PC-3 (cell line): ENCODE measurements at regions not wholly inside any gene's neighbourhood (a gene's known extent, or its start where the extent isn't known, plus 50 kb on each side); places are given as distances from the start of the nearest gene placed in this dataset.

Source experiments
- ATAC-seq: fragments of 200-7000 bp; cut with Tn5 transposase; 2 replicates; pipeline ENCODE4 v1.9.1; 2020; ENCODE audit warnings: mild to moderate bottlenecking, moderate library complexity
- BruUV-seq: library from RNA; stranded (reverse); fragments of 400-500 nt; replicated peaks from 2 replicates; lab custom pipeline; 2021; lab: Mats Ljungman, UMichigan
- CTCF ChIA-PET: fragments of 300-600 bp; sonication (Branson Sonifier 250); formaldehyde crosslinking; loops from one replicate; lab custom pipeline; 2022; ENCODE audit warnings: antibody characterized with exemption; lab: Charles Lee
- POLR2A ChIA-PET: fragments of 300-600 bp; sonication (Branson Sonifier 250); formaldehyde crosslinking; loops from one replicate; lab custom pipeline; 2022; ENCODE audit warnings: antibody characterized with exemption; ENCODE audit not compliant: unreplicated experiment; lab: Charles Lee
- DNase-seq: peaks from one replicate; pipeline ENCODE4 v3.0.0-alpha.2; 2015
- H2AFZ ChIP-seq: fragments of 300-600 bp; sonication (generic); 2 replicates; pipeline ENCODE4 v1.6.0; 2016; ENCODE audit warnings: antibody characterized with exemption, low read length
- H3F3A ChIP-seq: fragments of 300-600 bp; sonication (generic); one replicate; pipeline ENCODE4 v1.6.0; 2017; ENCODE audit warnings: antibody characterized with exemption, low read length, control low read depth, mild to moderate bottlenecking; ENCODE audit not compliant: unreplicated experiment
- H3K27ac ChIP-seq: fragments of 300-600 bp; sonication (generic); 2 replicates; pipeline ENCODE4 v1.5.1; 2016; ENCODE audit warnings: mild to moderate bottlenecking, low read length
- H3K27me3 ChIP-seq: fragments of 300-600 bp; sonication (generic); 2 replicates; pipeline ENCODE4 v1.6.1; 2016; ENCODE audit warnings: low read length, mixed read lengths
- H3K36me3 ChIP-seq: fragments of 300-600 bp; sonication (generic); 2 replicates; pipeline ENCODE4 v1.6.1; 2016; ENCODE audit warnings: low read depth, mixed run types, low read length, mixed read lengths
- H3K4me1 ChIP-seq: fragments of 300-600 bp; sonication (generic); 2 replicates; pipeline ENCODE4 v1.5.1; 2016; ENCODE audit warnings: low read length; ENCODE audit not compliant: insufficient read depth
- H3K4me2 ChIP-seq: fragments of 300-600 bp; sonication (generic); 2 replicates; pipeline ENCODE4 v1.6.0; 2016; ENCODE audit warnings: low read length
- H3K4me3 ChIP-seq: fragments of 300-600 bp; sonication (generic); 2 replicates; pipeline ENCODE4 v1.5.1; 2016; ENCODE audit warnings: mild to moderate bottlenecking, low read length, mixed read lengths
- H3K79me2 ChIP-seq: fragments of 300-600 bp; sonication (generic); 2 replicates; pipeline ENCODE4 v1.6.1; 2017; ENCODE audit warnings: low read length, mixed read lengths
- H3K9ac ChIP-seq: fragments of 300-600 bp; sonication (generic); 2 replicates; pipeline ENCODE4 v1.6.0; 2016; ENCODE audit warnings: mild to moderate bottlenecking, low read length
- H3K9me2 ChIP-seq: fragments of 300-600 bp; sonication (generic); replicated peaks from 2 replicates; pipeline ENCODE4 v1.6.1; 2016; ENCODE audit warnings: mixed run types, low read length, mixed read lengths
- H3K9me3 ChIP-seq: fragments of 300-600 bp; sonication (generic); 2 replicates; pipeline ENCODE4 v1.6.1; 2016; ENCODE audit warnings: low read length, mixed read lengths
- H4K20me1 ChIP-seq: fragments of 300-600 bp; sonication (generic); 2 replicates; pipeline ENCODE4 v1.6.1; 2016; ENCODE audit warnings: low read length, mixed read lengths
- CTCF ChIP-seq: fragments of 300-600 bp; sonication (generic); conservative IDR thresholded peaks from 2 replicates; pipeline ENCODE4 v1.5.1; 2017; ENCODE audit warnings: antibody characterized with exemption, low read depth, mild to moderate bottlenecking, low read length
- EZH2 ChIP-seq: fragments of 300-600 bp; sonication (generic); IDR thresholded peaks from one replicate; pipeline ENCODE4 v1.6.1; 2017; ENCODE audit warnings: antibody characterized with exemption, mild to moderate bottlenecking, low read length; ENCODE audit not compliant: unreplicated experiment
- EZH2phosphoT487 ChIP-seq: fragments of 300-600 bp; sonication (generic); IDR thresholded peaks from 2 replicates; pipeline ENCODE4 v1.6.1; 2018; ENCODE audit warnings: mild to moderate bottlenecking, antibody characterized with exemption, low read length, borderline replicate concordance
- intact Hi-C: fragments of 100-400 bp; cut with micrococcal nuclease; formaldehyde crosslinking; loops from 2 replicates; pipeline ENCODE4 v1.9.0; 2023

- intact Hi-C loops = no loop called here
- peaks cover 6% of the 10 kb centered on the region; the same call in 1 of the 2 replicates for H3K27me3 ChIP-seq
- no peaks in the 10 kb centered on the region for H3K36me3 ChIP-seq
- CTCF ChIA-PET = no interaction called here
- no peak overlapping the region for H3K4me3 ChIP-seq
- no peaks in the 10 kb centered on the region for H3K9me3 ChIP-seq
- H3K79me2 ChIP-seq = no peaks in the 10 kb centered on the region
- DNase-seq (no peak), ATAC-seq (no peak)
- H3K9me2 ChIP-seq = no peaks in the 10 kb centered on the region
- no peak overlapping the region for H3K27ac ChIP-seq
- no peak overlapping the region for H2AFZ ChIP-seq
- H4K20me1 ChIP-seq = no peaks in the 10 kb centered on the region
- no TSS peak for BruUV-seq
- no peaks in the 10 kb centered on the region for H3F3A ChIP-seq
- no peaks in the 10 kb centered on the region for H3K4me1 ChIP-seq
- POLR2A ChIA-PET = no interaction called here
- no peak overlapping the region for H3K4me2 ChIP-seq
- H3K9ac ChIP-seq = no peak overlapping the region
- TF ChIP-seq EZH2phosphoT487 (no peak), EZH2 (no peak), CTCF (no peak)
Measured at GRCh38 chr5:62727184-62727583, 148.6 kb downstream of the LRRC70 start.

- Histone ChIP-seq H3K9ac (no peak overlapping the region), H3K79me2 (no peaks in the 10 kb centered on the region), H3K4me1 (no peaks in the 10 kb centered on the region), H3K9me3 (no peaks in the 10 kb centered on the region), H3K9me2 (no peaks in the 10 kb centered on the region), H3K27me3 (peaks cover 6% of the 10 kb centered on the region; the same call in 1 of the 2 replicates), H3K27ac (no peak overlapping the region), H3K4me2 (no peak overlapping the region), H3K36me3 (no peaks in the 10 kb centered on the region), H3F3A (no peaks in the 10 kb centered on the region), H3K4me3 (no peak overlapping the region), H2AFZ (no peak overlapping the region), H4K20me1 (no peaks in the 10 kb centered on the region)
- CTCF ChIA-PET = no interaction called here
- POLR2A ChIA-PET = no interaction called here
- TF ChIP-seq CTCF (no peak), EZH2phosphoT487 (no peak), EZH2 (no peak)
- no peak for ATAC-seq
- no TSS peak for BruUV-seq
- intact Hi-C loops = no loop called here
- DNase-seq = no peak
Measured at GRCh38 chr5:62722360-62722759, 143.7 kb downstream of the LRRC70 start.

- Histone ChIP-seq H3K9me2 (no peaks in the 10 kb centered on the region), H2AFZ (no peak overlapping the region), H3K27me3 (peaks cover 6% of the 10 kb centered on the region; the same call in 1 of the 2 replicates), H4K20me1 (no peaks in the 10 kb centered on the region), H3K4me3 (no peak overlapping the region), H3K4me2 (no peak overlapping the region), H3K9me3 (no peaks in the 10 kb centered on the region), H3K36me3 (no peaks in the 10 kb centered on the region), H3F3A (no peaks in the 10 kb centered on the region), H3K4me1 (no peaks in the 10 kb centered on the region), H3K27ac (no peak overlapping the region), H3K79me2 (no peaks in the 10 kb centered on the region), H3K9ac (no peak overlapping the region)
- peak; percentile 41 for DNase-seq
- ChIA-PET POLR2A (no interaction called here), CTCF (no interaction called here)
- BruUV-seq = no TSS peak
- TF ChIP-seq CTCF (peak; percentile 38; the same call in 1 of the 2 replicates), EZH2 (no peak)
- intact Hi-C loops = no loop called here
- ATAC-seq = peak; percentile 64
Measured at GRCh38 chr5:62720031-62720441, 141.4 kb downstream of the LRRC70 start.
